Activated T-helper 2 cell treated with anti-CD3 and anti-CD28 coated beads, Interferon-gamma antibody, Interleukin-2, Interleukin-4, amounts not matched to agents 10 μg/mL and 5 μg/mL and 100 μg/mL, durations not matched to agents 14 hours and 24 hours and 36 hours (primary cell): ENCODE measurements at regions not wholly inside any gene's neighbourhood (a gene's known extent, or its start where the extent isn't known, plus 50 kb on each side); places are given as distances from the start of the nearest gene placed in this dataset.
"Not testable (repeated sequence)": the region's sequence is repeated elsewhere in the genome, so short reads cannot be mapped to it uniquely, and the experiment has no call there.

Experiments
- DNase-seq: peaks from one replicate; pipeline ENCODE4 v3.0.0; 2021; ENCODE audit warnings: low spot score
- H3K27ac Mint-ChIP-seq: one replicate; pipeline ENCODE4 v1.8.0; 2021; ENCODE audit warnings: mixed read lengths
- H3K27me3 Mint-ChIP-seq: one replicate; pipeline ENCODE4 v1.8.0; 2021; ENCODE audit warnings: low read depth, mixed read lengths
- H3K36me3 Mint-ChIP-seq: one replicate; pipeline ENCODE4 v1.8.0; 2021; ENCODE audit warnings: low read depth, mixed read lengths
- H3K4me1 Mint-ChIP-seq: one replicate; pipeline ENCODE4 v1.8.0; 2021; ENCODE audit warnings: low read depth, mixed read lengths
- H3K4me3 Mint-ChIP-seq: one replicate; pipeline ENCODE4 v1.8.0; 2021; ENCODE audit warnings: low read depth, mild to moderate bottlenecking, moderate library complexity, mixed read lengths
- H3K9me3 Mint-ChIP-seq: one replicate; pipeline ENCODE4 v1.8.0; 2021; ENCODE audit warnings: mixed read lengths
- intact Hi-C: fragments of 100-400 bp; cut with micrococcal nuclease; formaldehyde crosslinking; loops from one replicate; pipeline ENCODE4 v1.15.1; 2023

DNA sequence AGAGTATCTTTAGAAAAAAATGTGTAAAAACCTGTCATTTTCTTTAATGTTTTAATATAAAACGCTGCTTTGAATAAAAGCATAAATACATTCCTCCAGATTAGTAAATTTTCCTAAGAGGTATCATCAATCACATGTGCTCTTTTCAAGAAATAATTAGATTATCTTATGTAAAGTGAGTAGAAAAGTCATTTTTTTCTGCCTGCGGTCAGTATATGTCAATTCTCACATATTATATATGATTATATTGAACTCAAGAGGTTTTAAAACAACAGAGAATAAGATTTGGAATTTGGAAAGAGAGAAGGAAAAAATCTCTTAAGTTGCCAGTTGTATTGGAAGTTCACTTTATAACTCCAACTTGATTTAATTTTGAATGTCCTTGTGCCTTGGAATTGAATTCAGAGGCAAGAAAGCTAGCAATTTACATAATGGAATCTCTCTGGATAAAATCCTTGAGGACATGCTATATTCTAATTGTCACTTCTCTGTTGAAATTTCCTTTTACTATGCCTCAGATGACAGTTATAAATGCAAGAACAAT is 740.1 kb upstream of the SPRY2 start:
- intact Hi-C loops, result no loop called here
- H3K27ac Mint-ChIP-seq, result no peak overlapping the region
- no peak for DNase-seq
- no peaks in the 10 kb centered on the region for H3K27me3 Mint-ChIP-seq
- H3K9me3 Mint-ChIP-seq, result peaks cover 6% of the 10 kb centered on the region
- no peak overlapping the region for H3K4me3 Mint-ChIP-seq
- no peaks in the 10 kb centered on the region for H3K36me3 Mint-ChIP-seq
- no peaks in the 10 kb centered on the region for H3K4me1 Mint-ChIP-seq

DNA sequence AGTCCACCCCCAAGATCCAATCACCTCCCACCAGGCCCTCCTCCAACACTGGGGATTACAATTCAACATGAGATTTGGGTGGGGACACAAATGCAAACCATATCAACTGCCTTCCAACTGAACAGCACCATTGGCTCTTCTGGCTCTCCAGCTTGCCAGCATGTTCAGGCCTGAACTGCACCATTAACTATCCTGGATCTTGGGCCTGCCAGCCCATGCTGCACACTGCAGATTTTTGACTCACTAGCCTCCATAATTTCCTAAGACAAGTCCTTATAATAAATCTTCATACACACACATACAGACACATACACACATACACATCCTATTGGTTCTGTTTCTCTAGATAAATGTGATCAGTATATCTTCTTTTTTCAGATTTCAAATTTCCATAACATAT is 737.1 kb upstream of the SPRY2 start:
- H3K36me3 Mint-ChIP-seq, result no peaks in the 10 kb centered on the region
- peaks cover 4% of the 10 kb centered on the region for H3K9me3 Mint-ChIP-seq
- H3K4me1 Mint-ChIP-seq, result no peaks in the 10 kb centered on the region
- no peak for DNase-seq
- no peak overlapping the region for H3K27ac Mint-ChIP-seq
- no peak overlapping the region for H3K4me3 Mint-ChIP-seq
- H3K27me3 Mint-ChIP-seq, result no peaks in the 10 kb centered on the region
- intact Hi-C loops, result no loop called here

DNA sequence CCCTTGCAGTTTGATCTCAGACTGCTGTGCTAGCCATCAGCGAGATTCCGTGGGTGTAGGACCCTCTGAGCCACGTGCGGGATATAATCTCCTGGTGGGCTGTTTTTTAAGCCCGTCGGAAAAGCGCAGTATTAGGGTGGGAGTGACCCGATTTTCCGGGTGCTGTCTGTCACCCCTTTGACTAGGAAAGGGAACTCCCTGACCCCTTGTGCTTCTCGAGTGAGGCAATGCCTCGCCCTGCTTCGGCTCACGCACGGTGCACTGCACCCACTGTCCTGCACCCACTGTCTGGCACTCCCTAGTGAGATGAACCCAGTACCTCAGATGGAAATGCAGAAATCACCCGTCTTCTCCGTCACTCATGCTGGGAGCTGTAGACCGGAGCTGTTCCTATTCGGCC is 728.9 kb upstream of the SPRY2 start:
- DNase-seq, intact Hi-C loops, H3K4me1 Mint-ChIP-seq, H3K27me3 Mint-ChIP-seq, H3K36me3 Mint-ChIP-seq, H3K27ac Mint-ChIP-seq, H3K9me3 Mint-ChIP-seq, H3K4me3 Mint-ChIP-seq: not testable (repeated sequence)

DNA sequence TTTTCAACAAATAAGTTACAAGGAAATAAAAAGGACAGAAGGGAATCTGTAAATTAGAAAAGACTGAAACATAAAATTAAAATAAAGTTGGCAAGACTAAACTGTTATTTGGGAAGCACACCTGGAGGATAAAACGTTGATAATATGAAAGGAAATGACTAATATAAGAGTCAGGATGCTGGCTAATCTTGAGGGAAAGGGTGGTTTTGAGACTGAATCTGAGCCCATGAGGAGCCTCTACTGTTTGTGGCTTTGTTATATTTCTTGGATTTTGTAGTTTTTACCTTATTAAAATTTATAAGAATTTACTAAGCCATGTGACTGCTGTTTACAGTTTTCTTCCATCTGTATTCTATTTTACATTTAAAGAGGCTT is 718.0 kb upstream of the SPRY2 start:
- Mint-ChIP-seq H3K9me3 (no peaks in the 10 kb centered on the region), H3K36me3 (no peaks in the 10 kb centered on the region), H3K4me3 (no peak overlapping the region), H3K27me3 (no peaks in the 10 kb centered on the region), H3K4me1 (no peaks in the 10 kb centered on the region), H3K27ac (no peak overlapping the region)
- DNase-seq, result no peak
- intact Hi-C loops, result no loop called here

DNA sequence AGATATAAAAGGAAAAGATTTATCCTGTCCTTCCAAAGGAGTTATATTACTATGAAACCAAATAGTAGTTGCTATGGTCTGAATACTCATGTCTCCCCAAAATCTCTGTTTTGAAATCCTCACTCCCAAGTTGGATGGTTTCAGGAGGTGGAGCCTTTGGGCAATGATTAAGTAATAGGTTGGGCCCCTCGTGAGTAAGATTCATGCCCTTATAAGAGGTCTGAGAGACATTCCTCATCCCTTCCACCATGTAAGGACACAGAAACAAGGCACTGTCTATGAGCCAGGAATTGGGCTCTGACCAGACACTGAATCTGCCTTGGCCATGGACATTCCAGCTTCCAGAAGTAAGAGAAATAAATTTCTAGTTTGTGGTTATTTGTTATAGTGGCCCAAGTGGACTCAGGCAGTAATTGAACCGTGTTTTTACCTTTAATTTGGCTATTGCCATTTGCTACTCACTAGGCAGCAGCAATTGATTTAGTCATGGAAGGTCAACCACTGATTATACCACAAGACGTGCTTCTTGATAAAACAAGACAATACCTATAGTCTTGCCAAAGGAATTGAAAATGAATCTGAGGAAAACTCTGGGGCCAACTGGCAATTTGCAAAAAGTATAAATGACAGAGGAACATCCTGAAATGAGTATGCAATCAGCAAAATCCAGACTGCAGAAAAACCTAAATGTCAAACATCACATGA is 717.4 kb upstream of the SPRY2 start:
- H3K9me3 Mint-ChIP-seq, result no peaks in the 10 kb centered on the region
- no peak overlapping the region for H3K4me3 Mint-ChIP-seq
- intact Hi-C loops, result no loop called here
- no peak overlapping the region for H3K27ac Mint-ChIP-seq
- H3K36me3 Mint-ChIP-seq, result no peaks in the 10 kb centered on the region
- no peaks in the 10 kb centered on the region for H3K4me1 Mint-ChIP-seq
- DNase-seq, result no peak
- no peaks in the 10 kb centered on the region for H3K27me3 Mint-ChIP-seq

DNA sequence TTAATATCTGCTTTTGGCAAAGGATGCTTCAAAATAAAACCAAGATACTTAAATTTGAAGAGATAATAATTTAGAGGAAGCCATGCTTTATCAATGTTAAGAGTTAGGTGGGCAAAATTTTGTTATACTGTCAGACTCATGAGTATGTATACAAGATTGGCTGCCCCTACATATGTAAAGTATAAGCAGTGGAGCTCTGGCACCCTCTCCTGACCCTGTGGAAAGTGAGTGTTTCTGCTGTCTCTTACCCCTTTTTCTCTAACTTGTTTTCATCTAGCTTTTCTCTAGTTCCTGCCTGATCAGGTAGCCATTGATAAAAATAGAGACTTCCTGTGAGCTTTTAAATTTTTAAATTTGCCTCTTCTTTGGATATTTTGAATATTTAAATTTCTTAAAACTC is 710.9 kb upstream of the SPRY2 start:
- H3K27me3 Mint-ChIP-seq, result no peaks in the 10 kb centered on the region
- H3K4me1 Mint-ChIP-seq, result no peaks in the 10 kb centered on the region
- no peaks in the 10 kb centered on the region for H3K9me3 Mint-ChIP-seq
- intact Hi-C loops, result no loop called here
- H3K36me3 Mint-ChIP-seq, result no peaks in the 10 kb centered on the region
- no peak for DNase-seq
- no peak overlapping the region for H3K4me3 Mint-ChIP-seq
- no peak overlapping the region for H3K27ac Mint-ChIP-seq

DNA sequence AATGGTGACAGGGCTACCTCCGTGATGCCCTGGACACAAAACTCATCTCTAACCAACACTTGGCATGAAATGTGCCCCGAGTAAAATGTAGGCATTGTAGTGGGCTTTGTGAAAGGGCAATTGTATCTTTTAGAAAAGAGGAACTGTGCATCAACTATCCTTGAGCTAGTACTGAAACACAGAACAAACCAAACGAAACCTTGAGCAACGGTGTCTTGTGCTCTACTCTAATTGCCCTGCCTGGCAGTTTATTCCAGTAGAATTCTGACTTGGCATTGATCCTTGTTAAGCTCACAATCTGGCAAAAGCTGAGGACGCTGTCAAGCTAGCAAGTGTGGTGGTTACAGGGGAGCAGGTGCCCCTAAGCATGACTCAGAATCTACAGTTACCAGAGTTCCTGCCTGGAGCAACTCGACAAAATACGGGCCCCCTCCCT is 707.1 kb upstream of the SPRY2 start:
- Mint-ChIP-seq H3K27ac (no peak overlapping the region), H3K4me3 (no peak overlapping the region), H3K27me3 (no peaks in the 10 kb centered on the region), H3K4me1 (no peaks in the 10 kb centered on the region), H3K36me3 (no peaks in the 10 kb centered on the region), H3K9me3 (no peaks in the 10 kb centered on the region)
- intact Hi-C loops, result no loop called here
- DNase-seq, result no peak

DNA sequence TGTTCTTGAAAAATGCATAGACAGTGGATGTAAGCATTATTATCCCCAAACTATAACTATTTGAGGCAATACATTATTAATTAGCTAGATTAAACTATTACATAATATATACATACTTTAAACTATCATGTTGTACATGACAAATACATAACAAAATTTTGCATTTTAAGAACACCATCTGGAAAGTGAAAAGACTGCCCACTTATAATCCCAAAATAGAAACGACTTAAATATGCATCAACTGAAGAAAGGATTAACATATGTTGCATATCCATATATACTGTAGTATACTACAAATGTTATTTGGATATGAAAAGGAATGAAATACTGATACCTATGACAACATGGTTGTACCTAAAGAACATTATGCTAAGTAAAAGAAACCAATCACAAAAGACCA is 700.8 kb upstream of the SPRY2 start:
- Mint-ChIP-seq H3K9me3 (peaks cover 22% of the 10 kb centered on the region), H3K27me3 (no peaks in the 10 kb centered on the region), H3K4me1 (no peaks in the 10 kb centered on the region), H3K4me3 (no peak overlapping the region), H3K27ac (no peak overlapping the region), H3K36me3 (no peaks in the 10 kb centered on the region)
- intact Hi-C loops, result no loop called here
- no peak for DNase-seq

DNA sequence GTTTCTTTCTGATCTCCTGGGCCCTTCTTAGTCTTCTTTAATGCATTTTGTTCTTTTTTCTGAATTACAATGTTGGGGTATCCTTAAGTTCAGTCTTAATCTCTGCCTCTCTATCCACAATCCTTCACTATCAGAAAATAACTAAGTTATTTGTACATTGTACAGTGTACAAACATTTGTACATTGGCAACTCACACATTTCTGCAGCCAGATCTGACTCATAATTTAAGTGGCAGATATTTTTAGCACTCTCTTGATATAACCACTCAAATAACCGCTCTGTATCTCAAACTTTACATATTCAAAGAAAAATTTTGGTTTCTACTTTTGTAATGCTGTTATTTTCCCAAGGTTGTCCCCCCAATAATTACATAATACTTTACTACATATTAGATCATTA is 691.1 kb upstream of the SPRY2 start:
- H3K36me3 Mint-ChIP-seq, result no peaks in the 10 kb centered on the region
- H3K27ac Mint-ChIP-seq, result no peak overlapping the region
- intact Hi-C loops, result no loop called here
- H3K9me3 Mint-ChIP-seq, result peaks cover 11% of the 10 kb centered on the region
- no peak for DNase-seq
- H3K4me3 Mint-ChIP-seq, result no peak overlapping the region
- no peaks in the 10 kb centered on the region for H3K27me3 Mint-ChIP-seq
- H3K4me1 Mint-ChIP-seq, result no peaks in the 10 kb centered on the region

DNA sequence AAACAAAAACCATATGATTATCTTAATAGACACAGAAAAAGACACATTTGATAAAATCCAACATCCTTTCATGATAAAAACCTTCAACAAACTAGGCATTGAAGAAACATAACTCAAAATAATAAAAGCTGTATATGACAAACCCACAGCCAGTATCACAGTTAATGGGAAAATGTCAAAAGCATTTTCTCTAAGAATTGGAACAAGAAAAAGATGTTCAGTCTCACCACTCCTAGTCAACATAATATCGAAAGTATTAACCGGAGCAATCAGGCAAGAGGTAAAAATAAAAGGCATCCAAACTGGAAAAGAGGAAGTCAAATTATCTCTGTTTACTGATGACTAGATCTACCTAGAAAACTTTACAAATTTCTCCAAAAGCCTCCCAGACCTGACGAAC is 684.2 kb upstream of the SPRY2 start:
- DNase-seq, result no peak
- Mint-ChIP-seq H3K27me3 (no peaks in the 10 kb centered on the region), H3K4me3 (no peak overlapping the region), H3K27ac (no peak overlapping the region), H3K4me1 (no peaks in the 10 kb centered on the region), H3K36me3 (no peaks in the 10 kb centered on the region), H3K9me3 (peaks cover 10% of the 10 kb centered on the region)
- intact Hi-C loops, result no loop called here

DNA sequence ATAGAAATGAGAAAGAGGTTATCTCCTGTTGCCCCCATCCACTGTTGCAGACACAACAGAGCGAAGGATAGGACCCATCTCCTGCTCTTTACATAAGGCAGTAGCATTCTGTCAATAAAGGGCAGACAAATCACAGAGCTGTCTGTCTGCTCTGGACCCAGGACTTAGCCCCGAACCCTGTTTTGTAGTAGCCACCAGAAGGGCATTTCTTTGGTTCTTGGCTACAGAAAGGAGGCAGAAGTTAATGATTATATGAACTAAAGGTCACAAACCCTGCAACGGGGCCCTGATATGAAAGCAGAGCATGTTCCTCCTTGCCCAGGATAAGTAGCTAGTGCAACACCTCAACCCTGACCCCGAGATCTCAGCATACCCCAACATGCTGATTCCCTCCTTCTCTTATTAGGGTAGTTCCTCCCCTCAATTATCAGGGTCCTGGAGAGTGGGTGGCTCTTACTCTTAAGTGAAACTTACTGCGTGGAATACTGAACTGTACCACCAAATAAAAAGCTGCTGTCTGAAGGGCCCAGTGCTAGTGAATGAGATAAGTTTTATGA is 680.4 kb upstream of the SPRY2 start:
- Mint-ChIP-seq H3K4me3 (no peak overlapping the region), H3K27ac (no peak overlapping the region), H3K9me3 (peaks cover 8% of the 10 kb centered on the region), H3K36me3 (no peaks in the 10 kb centered on the region), H3K27me3 (no peaks in the 10 kb centered on the region), H3K4me1 (no peaks in the 10 kb centered on the region)
- DNase-seq, result no peak
- intact Hi-C loops, result no loop called here

DNA sequence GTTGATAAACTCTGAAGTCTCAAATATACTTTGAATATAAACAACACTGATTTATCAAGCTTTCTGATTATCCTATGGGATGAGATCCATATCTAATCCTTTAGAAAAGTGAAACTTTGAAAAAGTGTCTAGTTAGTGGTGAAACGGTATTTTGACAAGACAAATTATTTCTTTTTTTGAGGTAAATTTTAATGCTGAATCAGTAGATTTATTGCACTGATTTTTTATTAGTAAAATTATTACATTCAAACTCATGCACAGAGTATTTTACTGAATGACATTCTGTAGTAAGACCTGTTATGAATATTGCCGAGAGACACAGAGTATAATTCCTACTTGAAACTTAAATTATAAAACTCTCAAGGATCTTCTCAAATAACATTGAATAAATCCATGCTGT is 679.1 kb upstream of the SPRY2 start:
- no peak for DNase-seq
- Mint-ChIP-seq H3K4me3 (no peak overlapping the region), H3K9me3 (peaks cover 8% of the 10 kb centered on the region), H3K36me3 (no peaks in the 10 kb centered on the region), H3K27me3 (no peaks in the 10 kb centered on the region), H3K27ac (no peak overlapping the region), H3K4me1 (no peaks in the 10 kb centered on the region)
- intact Hi-C loops, result no loop called here

DNA sequence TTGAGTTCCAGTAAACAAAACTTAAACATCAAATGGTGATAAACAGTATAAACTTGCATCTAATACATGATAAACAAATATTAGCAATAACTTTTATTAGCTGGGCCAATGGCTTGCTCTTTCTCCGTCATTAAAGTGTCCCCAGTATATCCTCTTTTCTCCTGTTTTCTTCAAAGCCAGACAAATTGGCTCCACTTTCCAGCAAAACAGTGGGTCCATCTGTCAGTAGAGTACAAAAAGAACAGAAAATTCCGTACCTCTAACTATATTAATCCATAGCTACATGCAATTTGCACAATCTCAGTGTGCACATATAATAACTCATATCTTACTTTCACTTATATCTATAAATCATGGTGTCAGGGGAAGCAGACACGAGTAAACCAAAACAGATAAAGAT is 678.0 kb upstream of the SPRY2 start:
- Mint-ChIP-seq H3K4me1 (no peaks in the 10 kb centered on the region), H3K27ac (no peak overlapping the region), H3K4me3 (no peak overlapping the region), H3K27me3 (no peaks in the 10 kb centered on the region), H3K9me3 (peaks cover 11% of the 10 kb centered on the region), H3K36me3 (no peaks in the 10 kb centered on the region)
- no peak for DNase-seq
- intact Hi-C loops, result loop anchor here (10.0 kb wide), 1 partner anchor 674 kb away; the partner anchor contains the start of gene SPRY2
